GM12878 (cell line): ENCODE measurements at regions not wholly inside any gene's neighbourhood (a gene's known extent, or its start where the extent isn't known, plus 50 kb on each side); places are given as distances from the start of the nearest gene placed in this dataset.
"Not testable (repeated sequence)": the region's sequence is repeated elsewhere in the genome, so short reads cannot be mapped to it uniquely, and the experiment has no call there.

Source experiments
- ATAC-seq: fragments of 200-7000 bp; cut with Tn5 transposase; 3 replicates; pipeline ENCODE4 v1.9.1; 2020; ENCODE audit warnings: mild to moderate bottlenecking, moderate library complexity
- BruUV-seq: library from RNA; stranded (reverse); fragments of 400-500 nt; replicated peaks from 2 replicates; lab custom pipeline; 2021; lab: Mats Ljungman, UMichigan
- CTCF ChIA-PET: fragments of 300-600 bp; sonication (Branson Sonifier 250); formaldehyde crosslinking; extraction: SDS; loops from one replicate; lab custom pipeline; 2021; ENCODE audit warnings: inconsistent platforms; lab: Yijun Ruan, JAX
- POLR2A ChIA-PET: fragments of 350-600 bp; formaldehyde crosslinking; extraction: SDS; loops from one replicate; lab custom pipeline; 2021; ENCODE audit warnings: inconsistent platforms; lab: Charles Lee
- RAD21 ChIA-PET: fragments of 300-600 bp; sonication (Branson Sonifier 250); formaldehyde crosslinking; loops from one replicate; lab custom pipeline; 2023; ENCODE audit warnings: antibody characterized with exemption; ENCODE audit not compliant: unreplicated experiment; lab: Charles Lee
- SMC1A ChIA-PET: fragments of 300-600 bp; sonication (Branson Sonifier 250); formaldehyde crosslinking; loops from one replicate; lab custom pipeline; 2023; ENCODE audit not compliant: unreplicated experiment, uncharacterized antibody; lab: Charles Lee
- DNase-seq: peaks from one replicate; pipeline ENCODE4 v3.0.0-alpha.2; 2011; ENCODE audit warnings: low read depth, low spot score
- FAIRE-seq: peaks from 3 replicates; lab custom pipeline; 2011; peaks lifted over from hg19 to GRCh38; lab: Jason Lieb, UNC
- H2AFZ ChIP-seq: 2 replicates; pipeline ENCODE4 v1.6.0; 2011; ENCODE audit warnings: low read depth, low read length, control low read depth; ENCODE audit not compliant: control insufficient read depth
- H3K27ac ChIP-seq: 2 replicates; pipeline ENCODE4 v1.5.1; 2011; ENCODE audit warnings: control low read depth; ENCODE audit not compliant: control insufficient read depth, insufficient read depth
- H3K27me3 ChIP-seq, 2 experiments: replicated peaks in 1 of 2; 2 replicates each; pipeline versions ENCODE4 v1.6.0 to v1.6.1; 2011; ENCODE audit warnings: low read length in 1 of 2; ENCODE audit not compliant: control insufficient read depth in 2 of 2, insufficient read depth in 2 of 2
- H3K36me3 ChIP-seq, 2 experiments: 2 replicates each; pipeline ENCODE4 v1.5.1; 2011; ENCODE audit warnings: low read length in 1 of 2; ENCODE audit not compliant: control insufficient read depth in 2 of 2, insufficient read depth in 2 of 2
- H3K4me1 ChIP-seq: 2 replicates; pipeline ENCODE4 v1.6.1; 2011; ENCODE audit warnings: mild to moderate bottlenecking, low read length, moderate library complexity, mixed read lengths; ENCODE audit not compliant: control insufficient read depth, insufficient read depth
- H3K4me2 ChIP-seq: 2 replicates; pipeline ENCODE4 v1.6.0; 2011; ENCODE audit warnings: control low read depth; ENCODE audit not compliant: control insufficient read depth, insufficient read depth
- H3K4me3 ChIP-seq: fragments of 200-600 bp; sonication (generic); 2 replicates; pipeline ENCODE4 v1.5.1; 2016
- H3K79me2 ChIP-seq: 2 replicates; pipeline ENCODE4 v1.6.0; 2011; ENCODE audit warnings: low read length; ENCODE audit not compliant: control insufficient read depth, insufficient read depth
- H3K9ac ChIP-seq: 2 replicates; pipeline ENCODE4 v1.8.0; 2011; ENCODE audit warnings: low read length, control low read depth, mixed read lengths; ENCODE audit not compliant: control insufficient read depth, insufficient read depth
- H3K9me3 ChIP-seq: replicated peaks from 3 replicates; pipeline ENCODE4 v1.5.1; 2011; ENCODE audit warnings: mild to moderate bottlenecking, low read length; ENCODE audit not compliant: control insufficient read depth, insufficient read depth
- H4K20me1 ChIP-seq: 2 replicates; pipeline ENCODE4 v1.6.0; 2011; ENCODE audit not compliant: control insufficient read depth, insufficient read depth
- ASH2L ChIP-seq: fragments of 300-600, 200-600 bp; sonication (generic); IDR thresholded peaks from 2 replicates; pipeline ENCODE4 v1.6.1; 2017; ENCODE audit warnings: low read depth, mild to moderate bottlenecking, borderline replicate concordance
- ATF2 ChIP-seq: IDR thresholded peaks from 2 replicates; pipeline ENCODE4 v1.6.1; 2012; ENCODE audit warnings: low read length, inconsistent platforms
- DPF2 ChIP-seq: fragments of 450-650 bp; IDR thresholded peaks from 2 replicates; pipeline ENCODE4 v1.6.1; 2017; ENCODE audit warnings: mild to moderate bottlenecking
- EGR1 ChIP-seq, 2 experiments: IDR thresholded peaks; 1 replicate in 1 of 2; 2 replicates in 1 of 2; pipeline ENCODE4 v1.6.1; 2011 to 2012; ENCODE audit warnings: low read depth in 2 of 2, low read length in 2 of 2, borderline replicate concordance in 1 of 2, mild to moderate bottlenecking in 1 of 2, moderate library complexity in 1 of 2
- HDAC2 ChIP-seq: fragments of 200-600 bp; sonication (generic); IDR thresholded peaks from 2 replicates; pipeline ENCODE4 v1.6.1; 2017
- IRF4 ChIP-seq: IDR thresholded peaks from 2 replicates; pipeline ENCODE4 v1.6.1; 2011; ENCODE audit warnings: low read depth, low read length
- NFXL1 ChIP-seq: fragments of 450-650 bp; IDR thresholded peaks from 2 replicates; pipeline ENCODE4 v1.6.1; 2017; ENCODE audit warnings: antibody characterized with exemption, mild to moderate bottlenecking, borderline replicate concordance
- RB1 ChIP-seq: fragments of 450-650 bp; formaldehyde crosslinking; IDR thresholded peaks from 2 replicates; pipeline ENCODE4 v1.6.1; 2017; ENCODE audit warnings: mild to moderate bottlenecking, borderline replicate concordance
- USF2 ChIP-seq: IDR thresholded peaks from 2 replicates; pipeline ENCODE4 v1.6.1; 2011; ENCODE audit warnings: low read depth, low read length, improper control_type of control experiment, borderline replicate concordance
- ZNF24 ChIP-seq: fragments of 450-650 bp; IDR thresholded peaks from 2 replicates; pipeline ENCODE4 v1.6.1; 2017; ENCODE audit warnings: antibody characterized with exemption, mild to moderate bottlenecking
- WGBS: methylation state at CpG from one replicate; pipeline ENCODE4 v1.1.6; 2016; ENCODE audit warnings: low lambda C conversion rate; ENCODE audit not compliant: insufficient replicate concordance, insufficient coverage; ENCODE audit errors: missing lambda C conversion rate; 5-methylcytosine and 5-hydroxymethylcytosine counted together
- in situ Hi-C: fragments of 300-500 bp; cut with MboI; formaldehyde crosslinking; loops from 9 replicates; pipeline ENCODE4 v1.14.3; 2018; ENCODE audit warnings: mixed read lengths
- intact Hi-C: fragments of 100-400 bp; cut with micrococcal nuclease; formaldehyde crosslinking; loops from one replicate; pipeline ENCODE4 v1.14.2; 2022; ENCODE audit not compliant: unreplicated experiment

GRCh38 chr15:98097986-98098385 is 137.5 kb downstream of the ARRDC4 start:
- H3K9me3 ChIP-seq, in situ Hi-C loops, H2AFZ ChIP-seq, FAIRE-seq, ATAC-seq, SMC1A ChIA-PET, H3K79me2 ChIP-seq, H3K36me3 ChIP-seq, H3K4me3 ChIP-seq, POLR2A ChIA-PET, H3K27ac ChIP-seq, RAD21 ChIA-PET, BruUV-seq, H3K4me1 ChIP-seq, H3K9ac ChIP-seq, CTCF ChIA-PET, H3K4me2 ChIP-seq, intact Hi-C loops, H3K27me3 ChIP-seq, H4K20me1 ChIP-seq, DNase-seq: not testable (repeated sequence)
- WGBS = 14% methylated on average over 2 of the region's 2 CpGs

GRCh38 chr15:98100606-98101005 is 140.1 kb downstream of the ARRDC4 start:
- ATAC-seq, POLR2A ChIA-PET, SMC1A ChIA-PET, H3K9ac ChIP-seq, H3K36me3 ChIP-seq, H3K4me3 ChIP-seq, H3K79me2 ChIP-seq, FAIRE-seq, DNase-seq, CTCF ChIA-PET, intact Hi-C loops, H3K4me1 ChIP-seq, H3K27ac ChIP-seq, H3K4me2 ChIP-seq, H3K9me3 ChIP-seq, RAD21 ChIA-PET, BruUV-seq, H2AFZ ChIP-seq, H3K27me3 ChIP-seq, in situ Hi-C loops, H4K20me1 ChIP-seq: not testable (repeated sequence)
- 56% methylated on average over 6 of the region's 6 CpGs for WGBS

GRCh38 chr15:98103570-98103969 is 143.1 kb downstream of the ARRDC4 start:
- H3K27me3 ChIP-seq = no peaks in the 10 kb centered on the region
- SMC1A ChIA-PET = no interaction called here
- WGBS = 2% methylated on average over 6 of the region's 6 CpGs
- TF ChIP-seq ASH2L = no peak
- no peak for TF ChIP-seq RB1
- TF ChIP-seq IRF4 = no peak
- TF ChIP-seq ZNF24 = no peak
- no peak for TF ChIP-seq DPF2
- TF ChIP-seq HDAC2 = no peak
- TF ChIP-seq USF2 = no peak
- no peak for TF ChIP-seq NFXL1
- no peak for TF ChIP-seq EGR1 (IDR thresholded peaks at IDR 0.05; ENCODE audit: borderline replicate concordance in 1 of 2, low read depth in 2 of 2, low read length in 2 of 2)
- TF ChIP-seq ATF2 = no peak

More at GRCh38 chr15:98103570-98103969, 143.1 kb downstream of the ARRDC4 start:
- in situ Hi-C loops (no loop called here), intact Hi-C loops (no loop called here)
- Histone ChIP-seq H4K20me1 (no peaks in the 10 kb centered on the region), H3K9me3 (no peaks in the 10 kb centered on the region), H2AFZ (no peak overlapping the region), H3K27ac (no peak overlapping the region), H3K4me1 (no peaks in the 10 kb centered on the region), H3K4me2 (no peak overlapping the region), H3K4me3 (no peak overlapping the region), H3K79me2 (no peaks in the 10 kb centered on the region), H3K36me3 (no peaks in the 10 kb centered on the region), H3K9ac (no peak overlapping the region)
- DNase-seq (no peak), ATAC-seq (no peak), FAIRE-seq (no peak)
- BruUV-seq = no TSS peak
- ChIA-PET RAD21 (no interaction called here), CTCF (no interaction called here), POLR2A (no interaction called here)
